ENCODE measurements at regions not wholly inside any gene's neighbourhood (a gene's known extent, or its start where the extent isn't known, plus 50 kb on each side); places are given as distances from the start of the nearest gene placed in this dataset.
"Not testable (repeated sequence)": the region's sequence is repeated elsewhere in the genome, so short reads cannot be mapped to it uniquely, and the experiment has no call there.

GRCh38 chr1:157335056-157335455 is 196.9 kb upstream of the ETV3 start:
- DNase-seq (ENCODE audit: low read depth, low spot score): no peak
- H3K27ac ChIP-seq: no peak overlapping the region

- DNase-seq (ENCODE audit: low read depth, low spot score): no peak
- H3K27ac ChIP-seq: no peak overlapping the region
These were observed 195.8 kb upstream of the ETV3 start for GRCh38 chr1:157334041-157334440.

GRCh38 chr1:157330177-157330576 is 192.0 kb upstream of the ETV3 start:
- H3K27ac ChIP-seq; DNase-seq (ENCODE audit: low read depth, low spot score): not testable (repeated sequence)

- not testable (repeated sequence) for DNase-seq (ENCODE audit: low read depth, low spot score); H3K27ac ChIP-seq
These were observed 189.9 kb upstream of the ETV3 start for GRCh38 chr1:157328120-157328519.

- no peak for DNase-seq (ENCODE audit: low read depth, low spot score)
These were observed 188.1 kb upstream of the ETV3 start for GRCh38 chr1:157326173-157326859.

GRCh38 chr1:157325220-157325619 is 187.0 kb upstream of the ETV3 start:
- no peak for DNase-seq (ENCODE audit: low read depth, low spot score)
- no peak overlapping the region for H3K27ac ChIP-seq

More at GRCh38 chr1:157326173-157326859, 188.1 kb upstream of the ETV3 start:
- H3K27ac ChIP-seq: no peak overlapping the region

- not testable (repeated sequence) for H3K27ac ChIP-seq
These were observed 183.8 kb upstream of the ETV3 start for GRCh38 chr1:157321972-157322371.

GRCh38 chr1:157319567-157319966 is 181.4 kb upstream of the ETV3 start:
- no peak for DNase-seq (ENCODE audit: low read depth, low spot score)
- H3K27ac ChIP-seq: no peak overlapping the region

More at GRCh38 chr1:157321972-157322371, 183.8 kb upstream of the ETV3 start:
- DNase-seq (ENCODE audit: low read depth, low spot score): not testable (repeated sequence)

- H3K27ac ChIP-seq; DNase-seq (ENCODE audit: low read depth, low spot score): not testable (repeated sequence)
These were observed 179.0 kb upstream of the ETV3 start for GRCh38 chr1:157317229-157317628.

- no peak for DNase-seq (ENCODE audit: low read depth, low spot score)
- no peak overlapping the region for H3K27ac ChIP-seq
These were observed 177.3 kb upstream of the ETV3 start for GRCh38 chr1:157315544-157315943.

- H3K27ac ChIP-seq: no peak overlapping the region
- DNase-seq (ENCODE audit: low read depth, low spot score): no peak
These were observed 176.2 kb upstream of the ETV3 start for GRCh38 chr1:157314408-157314807.

- no peak overlapping the region for H3K27ac ChIP-seq
- no peak for DNase-seq (ENCODE audit: low read depth, low spot score)
These were observed 175.1 kb upstream of the ETV3 start for GRCh38 chr1:157313240-157313807.

GRCh38 chr1:157312082-157312812 is 174.1 kb upstream of the ETV3 start:
- H3K27ac ChIP-seq: no peak overlapping the region
- DNase-seq (ENCODE audit: low read depth, low spot score): no peak

GRCh38 chr1:157311730-157312081 is 173.5 kb upstream of the ETV3 start:
- H3K27ac ChIP-seq: no peak overlapping the region

GRCh38 chr1:157310805-157311729 is 172.9 kb upstream of the ETV3 start:
- H3K27ac ChIP-seq; DNase-seq (ENCODE audit: low read depth, low spot score): not testable (repeated sequence)

More at GRCh38 chr1:157311730-157312081, 173.5 kb upstream of the ETV3 start:
- no peak for DNase-seq (ENCODE audit: low read depth, low spot score)

- H3K27ac ChIP-seq: no peak overlapping the region
- DNase-seq (ENCODE audit: low read depth, low spot score): no peak
These were observed 172.2 kb upstream of the ETV3 start for GRCh38 chr1:157310401-157310800.

GRCh38 chr1:157307491-157307890 is 169.3 kb upstream of the ETV3 start:
- DNase-seq (ENCODE audit: low read depth, low spot score): no peak

GRCh38 chr1:157306896-157307295 is 168.7 kb upstream of the ETV3 start:
- no peak overlapping the region for H3K27ac ChIP-seq
- DNase-seq (ENCODE audit: low read depth, low spot score): no peak

More at GRCh38 chr1:157307491-157307890, 169.3 kb upstream of the ETV3 start:
- H3K27ac ChIP-seq: no peak overlapping the region

GRCh38 chr1:157304271-157304670 is 166.1 kb upstream of the ETV3 start:
- DNase-seq (ENCODE audit: low read depth, low spot score): no peak
- H3K27ac ChIP-seq: no peak overlapping the region

GRCh38 chr1:157302724-157303123 is 164.5 kb upstream of the ETV3 start:
- DNase-seq (ENCODE audit: low read depth, low spot score): no peak

More at GRCh38 chr1:157302724-157303123, 164.5 kb upstream of the ETV3 start:
- H3K27ac ChIP-seq: no peak overlapping the region

Measured in epithelial cell of prostate (primary cell).